ENCODE measurements at regions not wholly inside any gene's neighbourhood (a gene's known extent, or its start where the extent isn't known, plus 50 kb on each side); places are given as distances from the start of the nearest gene placed in this dataset.

DNA sequence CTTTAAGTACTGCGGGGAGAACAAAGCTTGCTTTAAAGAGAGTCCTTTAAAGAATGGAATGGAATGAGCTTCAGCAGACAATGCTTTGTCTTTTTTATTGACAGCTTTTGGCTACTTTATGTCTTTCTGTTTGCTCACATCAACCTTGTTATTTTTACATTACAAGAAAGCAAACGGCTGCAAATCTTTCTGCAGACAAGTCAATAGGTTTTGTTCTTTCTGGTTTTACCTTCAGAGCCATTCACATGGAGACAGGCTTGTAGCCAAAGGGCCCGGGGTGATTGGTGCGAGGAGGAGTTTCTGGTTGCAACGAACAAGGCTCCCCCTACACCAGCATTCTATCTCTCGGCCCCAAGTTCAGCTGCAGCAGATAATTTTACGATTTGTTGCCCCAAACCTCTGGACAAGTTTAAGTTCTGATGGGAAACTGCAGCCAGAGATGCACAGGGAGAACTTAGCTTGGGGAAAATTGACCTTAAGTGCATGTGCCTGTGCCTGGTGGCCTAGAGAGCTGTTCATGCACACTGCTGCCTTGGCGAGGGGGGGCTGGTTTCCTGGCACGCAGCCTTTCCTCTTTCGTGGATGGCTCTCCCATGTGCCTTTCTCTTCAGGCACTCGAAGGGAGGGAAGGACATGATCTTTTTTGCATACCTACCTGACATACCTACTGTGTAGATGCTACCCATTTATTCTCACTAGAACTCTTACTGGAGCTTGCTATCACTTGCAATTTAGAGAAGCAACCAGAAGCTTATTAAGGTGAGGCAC is 543.2 kb downstream of the DCDC2C start:
- Histone ChIP-seq H3K27me3 (ENCODE audit: low read length) (no peaks in the 10 kb centered on the region), H2AFZ (ENCODE audit: low read depth, low read length, severe bottlenecking) (no peak overlapping the region), H3K4me3 (ENCODE audit: insufficient read depth, low read length, poor library complexity, severe bottlenecking) (no peak overlapping the region), H3K27ac (ENCODE audit: low read depth, low read length) (no peak overlapping the region), H3K36me3 (ENCODE audit: low read length) (no peaks in the 10 kb centered on the region), H3K79me2 (ENCODE audit: insufficient read depth, low read length) (no peaks in the 10 kb centered on the region), H3K9me2 (replicated peaks; ENCODE audit: insufficient read depth, low read length) (no peaks in the 10 kb centered on the region), H3K9ac (ENCODE audit: low read length) (no peak overlapping the region), H3F3A (ENCODE audit: insufficient read depth) (no peaks in the 10 kb centered on the region), H4K20me1 (ENCODE audit: low read depth, low read length) (no peaks in the 10 kb centered on the region), H3K4me2 (ENCODE audit: low read depth, low read length, poor library complexity, severe bottlenecking) (no peak overlapping the region), H3K9me3 (ENCODE audit: insufficient read depth, low read length) (no peaks in the 10 kb centered on the region)
- no peak for TF ChIP-seq EZH2phosphoT487 (conservative IDR thresholded peaks at IDR 0.05; ENCODE audit: low read length)
- TF ChIP-seq CTCF (IDR thresholded peaks at IDR 0.05; ENCODE audit: insufficient read depth, low read length, poor library complexity, severe bottlenecking) = no peak

GRCh38 chr2:4247791-4248190 is 544.4 kb downstream of the DCDC2C start:
- no peak overlapping the region for H3K27ac ChIP-seq (ENCODE audit: low read depth, low read length)
- TF ChIP-seq EZH2phosphoT487 (conservative IDR thresholded peaks at IDR 0.05; ENCODE audit: low read length) (no peak), CTCF (IDR thresholded peaks at IDR 0.05; ENCODE audit: insufficient read depth, low read length, poor library complexity, severe bottlenecking) (no peak)
- no peaks in the 10 kb centered on the region for H3K79me2 ChIP-seq (ENCODE audit: insufficient read depth, low read length)
- H4K20me1 ChIP-seq (ENCODE audit: low read depth, low read length) = no peaks in the 10 kb centered on the region
- no peaks in the 10 kb centered on the region for H3K9me2 ChIP-seq (replicated peaks; ENCODE audit: insufficient read depth, low read length)
- H2AFZ ChIP-seq (ENCODE audit: low read depth, low read length, severe bottlenecking) = no peak overlapping the region
- H3K4me3 ChIP-seq (ENCODE audit: insufficient read depth, low read length, poor library complexity, severe bottlenecking) = no peak overlapping the region
- no peaks in the 10 kb centered on the region for H3K36me3 ChIP-seq (ENCODE audit: low read length)
- H3K27me3 ChIP-seq (ENCODE audit: low read length) = no peaks in the 10 kb centered on the region
- H3F3A ChIP-seq (ENCODE audit: insufficient read depth) = no peaks in the 10 kb centered on the region
- H3K4me2 ChIP-seq (ENCODE audit: low read depth, low read length, poor library complexity, severe bottlenecking) = no peak overlapping the region
- no peaks in the 10 kb centered on the region for H3K9me3 ChIP-seq (ENCODE audit: insufficient read depth, low read length)
- H3K9ac ChIP-seq (ENCODE audit: low read length) = no peak overlapping the region

GRCh38 chr2:4255491-4255890 is 552.1 kb downstream of the DCDC2C start:
- Histone ChIP-seq H3K79me2 (ENCODE audit: insufficient read depth, low read length) (no peaks in the 10 kb centered on the region), H4K20me1 (ENCODE audit: low read depth, low read length) (no peaks in the 10 kb centered on the region)
- TF ChIP-seq CTCF (IDR thresholded peaks at IDR 0.05; ENCODE audit: insufficient read depth, low read length, poor library complexity, severe bottlenecking) = no peak
- no peak for TF ChIP-seq EZH2phosphoT487 (conservative IDR thresholded peaks at IDR 0.05; ENCODE audit: low read length)

More at GRCh38 chr2:4255491-4255890, 552.1 kb downstream of the DCDC2C start:
- no peak overlapping the region for H3K4me2 ChIP-seq (ENCODE audit: low read depth, low read length, poor library complexity, severe bottlenecking)
- no peak overlapping the region for H3K9ac ChIP-seq (ENCODE audit: low read length)
- no peak overlapping the region for H2AFZ ChIP-seq (ENCODE audit: low read depth, low read length, severe bottlenecking)
- H3K9me3 ChIP-seq (ENCODE audit: insufficient read depth, low read length) = no peaks in the 10 kb centered on the region
- no peak overlapping the region for H3K27ac ChIP-seq (ENCODE audit: low read depth, low read length)
- H3F3A ChIP-seq (ENCODE audit: insufficient read depth) = no peaks in the 10 kb centered on the region
- no peaks in the 10 kb centered on the region for H3K9me2 ChIP-seq (replicated peaks; ENCODE audit: insufficient read depth, low read length)
- H3K4me3 ChIP-seq (ENCODE audit: insufficient read depth, low read length, poor library complexity, severe bottlenecking) = no peak overlapping the region
- H3K27me3 ChIP-seq (ENCODE audit: low read length) = no peaks in the 10 kb centered on the region
- H3K36me3 ChIP-seq (ENCODE audit: low read length) = no peaks in the 10 kb centered on the region
